NCI-H1105 (cell line): ENCODE measurements at regions not wholly inside any gene's neighbourhood (a gene's known extent, or its start where the extent isn't known, plus 50 kb on each side); places are given as distances from the start of the nearest gene placed in this dataset.
"Not testable (repeated sequence)": the region's sequence is repeated elsewhere in the genome, so short reads cannot be mapped to it uniquely, and the experiment has no call there.

Experiments used
- DNase-seq: peaks from one replicate; lab custom pipeline; 2025; lab: John Stamatoyannopoulos, UW

- no peak for DNase-seq
These were observed 125.2 kb upstream of the THBS2 start for GRCh38 chr6:169378620-169379381.

- DNase-seq, result no peak
These were observed 122.8 kb upstream of the THBS2 start for GRCh38 chr6:169376458-169376857.

- no peak for DNase-seq
These were observed 118.9 kb upstream of the THBS2 start for GRCh38 chr6:169372589-169372988.

- DNase-seq, result no peak
These were observed 117.9 kb upstream of the THBS2 start for GRCh38 chr6:169371344-169372127.

GRCh38 chr6:169370666-169371343 is 117.2 kb upstream of the THBS2 start:
- no peak for DNase-seq

GRCh38 chr6:169370054-169370453 is 116.4 kb upstream of the THBS2 start:
- no peak for DNase-seq

- no peak for DNase-seq
These were observed 114.6 kb upstream of the THBS2 start for GRCh38 chr6:169368200-169368599.

- DNase-seq, result no peak
These were observed 113.9 kb upstream of the THBS2 start for GRCh38 chr6:169367507-169367906.

GRCh38 chr6:169366258-169366901 is 112.7 kb upstream of the THBS2 start:
- DNase-seq, result no peak

- no peak for DNase-seq
These were observed 112.1 kb upstream of the THBS2 start for GRCh38 chr6:169365567-169366257.

- no peak for DNase-seq
These were observed 109.9 kb upstream of the THBS2 start for GRCh38 chr6:169363590-169363989.

GRCh38 chr6:169362501-169363121 is 109.0 kb upstream of the THBS2 start:
- no peak for DNase-seq

- DNase-seq, result not testable (repeated sequence)
These were observed 101.4 kb upstream of the THBS2 start for GRCh38 chr6:169355001-169355400.

- DNase-seq, result peak; percentile 25
These were observed 91.5 kb upstream of the THBS2 start for GRCh38 chr6:169345146-169345545.

GRCh38 chr6:169344750-169345065 is 91.1 kb upstream of the THBS2 start:
- DNase-seq, result no peak

- DNase-seq, result no peak
These were observed 90.5 kb upstream of the THBS2 start for GRCh38 chr6:169343886-169344749.

GRCh38 chr6:169342710-169343109 is 89.1 kb upstream of the THBS2 start:
- DNase-seq, result no peak

GRCh38 chr6:169341706-169342105 is 88.1 kb upstream of the THBS2 start:
- DNase-seq, result no peak

- no peak for DNase-seq
These were observed 87.4 kb upstream of the THBS2 start for GRCh38 chr6:169341065-169341464.

GRCh38 chr6:169340395-169340794 is 86.7 kb upstream of the THBS2 start:
- no peak for DNase-seq
